ENCODE measurements at regions not wholly inside any gene's neighbourhood (a gene's known extent, or its start where the extent isn't known, plus 50 kb on each side); places are given as distances from the start of the nearest gene placed in this dataset.

DNA sequence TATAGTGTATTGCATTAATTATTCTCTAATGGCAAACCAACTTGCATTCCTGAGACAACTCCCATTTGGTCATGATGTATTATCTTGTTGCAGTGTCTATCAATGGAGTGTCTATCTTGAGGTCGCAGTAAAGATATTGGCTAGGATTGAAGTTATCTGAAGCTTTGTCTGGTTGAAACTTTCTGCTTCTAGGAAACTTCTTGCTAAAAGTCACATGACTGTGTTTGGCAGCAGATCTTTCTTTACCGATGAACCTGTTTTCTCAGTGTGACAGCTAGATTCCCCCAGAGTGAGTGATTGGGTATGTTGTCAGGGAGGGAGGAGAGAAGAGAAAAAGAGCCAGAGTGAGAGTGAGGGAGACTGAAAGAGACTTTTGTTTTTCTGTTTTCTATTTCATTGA, 119.6 kb downstream of the QPCT start:
- TF ChIP-seq, protein P1, sequence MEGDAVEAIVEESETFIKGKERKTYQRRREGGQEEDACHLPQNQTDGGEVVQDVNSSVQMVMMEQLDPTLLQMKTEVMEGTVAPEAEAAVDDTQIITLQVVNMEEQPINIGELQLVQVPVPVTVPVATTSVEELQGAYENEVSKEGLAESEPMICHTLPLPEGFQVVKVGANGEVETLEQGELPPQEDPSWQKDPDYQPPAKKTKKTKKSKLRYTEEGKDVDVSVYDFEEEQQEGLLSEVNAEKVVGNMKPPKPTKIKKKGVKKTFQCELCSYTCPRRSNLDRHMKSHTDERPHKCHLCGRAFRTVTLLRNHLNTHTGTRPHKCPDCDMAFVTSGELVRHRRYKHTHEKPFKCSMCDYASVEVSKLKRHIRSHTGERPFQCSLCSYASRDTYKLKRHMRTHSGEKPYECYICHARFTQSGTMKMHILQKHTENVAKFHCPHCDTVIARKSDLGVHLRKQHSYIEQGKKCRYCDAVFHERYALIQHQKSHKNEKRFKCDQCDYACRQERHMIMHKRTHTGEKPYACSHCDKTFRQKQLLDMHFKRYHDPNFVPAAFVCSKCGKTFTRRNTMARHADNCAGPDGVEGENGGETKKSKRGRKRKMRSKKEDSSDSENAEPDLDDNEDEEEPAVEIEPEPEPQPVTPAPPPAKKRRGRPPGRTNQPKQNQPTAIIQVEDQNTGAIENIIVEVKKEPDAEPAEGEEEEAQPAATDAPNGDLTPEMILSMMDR (IDR thresholded peaks at IDR 0.05 in 8 of 11, conservative IDR thresholded peaks at IDR 0.05 in 3 of 11) = no peak
- no peak for TF ChIP-seq POLR2A (IDR thresholded peaks at IDR 0.05)
